ENCODE measurements at regions not wholly inside any gene's neighbourhood (a gene's known extent, or its start where the extent isn't known, plus 50 kb on each side); places are given as distances from the start of the nearest gene placed in this dataset.

GRCh38 chr5:96091874-96092273, 130.2 kb upstream of the ELL2 start:
- DNase-seq, result no peak

GRCh38 chr5:96090215-96090614, 128.6 kb upstream of the ELL2 start:
- no peak for DNase-seq

GRCh38 chr5:96088706-96089498, 127.3 kb upstream of the ELL2 start:
- DNase-seq, result no peak

GRCh38 chr5:96087939-96088338, 126.3 kb upstream of the ELL2 start:
- DNase-seq, result no peak

- no peak for DNase-seq
Observed at GRCh38 chr5:96084874-96085506, 123.3 kb upstream of the ELL2 start.

GRCh38 chr5:96083361-96083881, 121.8 kb upstream of the ELL2 start:
- DNase-seq, result peak; percentile 22

GRCh38 chr5:96081276-96081858, 119.7 kb upstream of the ELL2 start:
- no peak for DNase-seq

GRCh38 chr5:96080557-96080956, 118.9 kb upstream of the ELL2 start:
- DNase-seq, result no peak

- no peak for DNase-seq
Observed at GRCh38 chr5:96079962-96080361, 118.3 kb upstream of the ELL2 start.

- no peak for DNase-seq
Observed at GRCh38 chr5:96079075-96079474, 117.4 kb upstream of the ELL2 start.

GRCh38 chr5:96076451-96076850, 114.8 kb upstream of the ELL2 start:
- no peak for DNase-seq

- DNase-seq, result no peak
Observed at GRCh38 chr5:96075579-96076289, 114.1 kb upstream of the ELL2 start.

- no peak for DNase-seq
Observed at GRCh38 chr5:96074870-96075269, 113.2 kb upstream of the ELL2 start.

- DNase-seq, result no peak
Observed at GRCh38 chr5:96074460-96074859, 112.8 kb upstream of the ELL2 start.

GRCh38 chr5:96072791-96073165, 111.1 kb upstream of the ELL2 start:
- DNase-seq, result no peak

GRCh38 chr5:96072138-96072790, 110.6 kb upstream of the ELL2 start:
- DNase-seq, result no peak

- no peak for DNase-seq
Observed at GRCh38 chr5:96070622-96071225, 109.1 kb upstream of the ELL2 start.

GRCh38 chr5:96067894-96068614, 106.4 kb upstream of the ELL2 start:
- DNase-seq, result no peak

GRCh38 chr5:96067251-96067650, 105.6 kb upstream of the ELL2 start:
- DNase-seq, result no peak

GRCh38 chr5:96066386-96066719, 104.7 kb upstream of the ELL2 start:
- no peak for DNase-seq

- no peak for DNase-seq
Observed at GRCh38 chr5:96065685-96066385, 104.2 kb upstream of the ELL2 start.

Measured in right kidney (tissue), 1 donor.